ENCODE measurements at regions not wholly inside any gene's neighbourhood (a gene's known extent, or its start where the extent isn't known, plus 50 kb on each side); places are given as distances from the start of the nearest gene placed in this dataset.

- no peak for DNase-seq
Observed at GRCh38 chr19:31118986-31119385, 230.2 kb downstream of the TSHZ3 start.

- no peak for DNase-seq
Observed at GRCh38 chr19:31118287-31118955, 230.8 kb downstream of the TSHZ3 start.

GRCh38 chr19:31114585-31114984 is 234.7 kb downstream of the TSHZ3 start:
- DNase-seq = no peak

- no peak for DNase-seq
Observed at GRCh38 chr19:31113293-31113692, 235.9 kb downstream of the TSHZ3 start.

GRCh38 chr19:31112158-31112557 is 237.1 kb downstream of the TSHZ3 start:
- DNase-seq = no peak

- DNase-seq = no peak
Observed at GRCh38 chr19:31111741-31112140, 237.5 kb downstream of the TSHZ3 start.

GRCh38 chr19:31110336-31110735 is 238.9 kb downstream of the TSHZ3 start:
- DNase-seq = no peak

GRCh38 chr19:31109636-31110035 is 239.6 kb downstream of the TSHZ3 start:
- DNase-seq = no peak

- no peak for DNase-seq
Observed at GRCh38 chr19:31107096-31107495, 242.1 kb downstream of the TSHZ3 start.

GRCh38 chr19:31105761-31106160 is 243.5 kb downstream of the TSHZ3 start:
- DNase-seq = no peak

GRCh38 chr19:31104451-31104850 is 244.8 kb downstream of the TSHZ3 start:
- no peak for DNase-seq

- no peak for DNase-seq
Observed at GRCh38 chr19:31103228-31103627, 246.0 kb downstream of the TSHZ3 start.

- no peak for DNase-seq
Observed at GRCh38 chr19:31102674-31103073, 246.6 kb downstream of the TSHZ3 start.

GRCh38 chr19:31100981-31101380 is 248.3 kb downstream of the TSHZ3 start:
- no peak for DNase-seq

GRCh38 chr19:31100206-31100590 is 249.0 kb downstream of the TSHZ3 start:
- no peak for DNase-seq

GRCh38 chr19:31099515-31100205 is 249.6 kb downstream of the TSHZ3 start:
- no peak for DNase-seq

- no peak for DNase-seq
Observed at GRCh38 chr19:31098836-31099235, 250.4 kb downstream of the TSHZ3 start.

GRCh38 chr19:31096935-31097545 is 252.2 kb downstream of the TSHZ3 start:
- DNase-seq = no peak

- DNase-seq = no peak
Observed at GRCh38 chr19:31096062-31096830, 253.0 kb downstream of the TSHZ3 start.

GRCh38 chr19:31095100-31095804 is 254.0 kb downstream of the TSHZ3 start:
- DNase-seq = no peak

GRCh38 chr19:31092274-31092673 is 257.0 kb downstream of the TSHZ3 start:
- DNase-seq = no peak

GRCh38 chr19:31089681-31090080 is 259.6 kb downstream of the TSHZ3 start:
- DNase-seq = no peak

- DNase-seq = no peak
Observed at GRCh38 chr19:31085125-31085524, 264.1 kb downstream of the TSHZ3 start.

Measured in activated effector memory CD4-positive, alpha-beta T cell treated with anti-CD3 and anti-CD28 coated beads, Interleukin-2, amount 50 U/mL, for 16 hours (primary cell).